GM10266 (cell line): ENCODE measurements at regions not wholly inside any gene's neighbourhood (a gene's known extent, or its start where the extent isn't known, plus 50 kb on each side); places are given as distances from the start of the nearest gene placed in this dataset.
"Not testable (repeated sequence)": the region's sequence is repeated elsewhere in the genome, so short reads cannot be mapped to it uniquely, and the experiment has no call there.

Source experiments
- DNase-seq: peaks from one replicate; pipeline ENCODE4 v3.0.0; 2012; ENCODE audit errors: extremely low spot score
- TF ChIP-seq, protein P1 (sequence below): IDR thresholded peaks from 2 replicates; pipeline ENCODE4 v1.5.1; 2012; ENCODE audit warnings: mild to moderate bottlenecking, low read depth; ENCODE audit not compliant: control insufficient read depth, insufficient read depth; ENCODE audit errors: missing control alignments

DNA sequence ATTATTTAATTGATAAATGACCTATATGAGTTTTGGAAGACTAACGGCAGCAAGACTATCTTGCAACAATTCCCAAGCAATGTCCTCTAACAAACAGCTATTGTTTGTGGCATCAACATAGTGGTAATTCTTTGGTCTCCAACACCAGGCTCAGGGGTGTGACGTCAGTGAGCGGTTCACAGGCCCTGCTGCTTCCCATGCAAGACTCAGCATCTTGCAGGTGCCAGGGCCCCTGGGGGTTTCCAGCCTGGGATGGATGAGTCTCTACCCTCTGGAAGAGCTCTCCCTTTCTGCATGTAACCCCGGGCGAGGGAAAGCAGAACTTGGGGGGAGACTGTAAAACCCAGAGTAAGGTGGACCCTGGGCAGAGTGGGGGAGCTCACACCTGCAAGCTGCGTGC lies 164.7 kb downstream of the ACTR3B start:
- DNase-seq, result no peak
- TF ChIP-seq, protein P1, sequence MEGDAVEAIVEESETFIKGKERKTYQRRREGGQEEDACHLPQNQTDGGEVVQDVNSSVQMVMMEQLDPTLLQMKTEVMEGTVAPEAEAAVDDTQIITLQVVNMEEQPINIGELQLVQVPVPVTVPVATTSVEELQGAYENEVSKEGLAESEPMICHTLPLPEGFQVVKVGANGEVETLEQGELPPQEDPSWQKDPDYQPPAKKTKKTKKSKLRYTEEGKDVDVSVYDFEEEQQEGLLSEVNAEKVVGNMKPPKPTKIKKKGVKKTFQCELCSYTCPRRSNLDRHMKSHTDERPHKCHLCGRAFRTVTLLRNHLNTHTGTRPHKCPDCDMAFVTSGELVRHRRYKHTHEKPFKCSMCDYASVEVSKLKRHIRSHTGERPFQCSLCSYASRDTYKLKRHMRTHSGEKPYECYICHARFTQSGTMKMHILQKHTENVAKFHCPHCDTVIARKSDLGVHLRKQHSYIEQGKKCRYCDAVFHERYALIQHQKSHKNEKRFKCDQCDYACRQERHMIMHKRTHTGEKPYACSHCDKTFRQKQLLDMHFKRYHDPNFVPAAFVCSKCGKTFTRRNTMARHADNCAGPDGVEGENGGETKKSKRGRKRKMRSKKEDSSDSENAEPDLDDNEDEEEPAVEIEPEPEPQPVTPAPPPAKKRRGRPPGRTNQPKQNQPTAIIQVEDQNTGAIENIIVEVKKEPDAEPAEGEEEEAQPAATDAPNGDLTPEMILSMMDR, result no peak

GRCh38 chr7:152924826-152925411 lies 165.4 kb downstream of the ACTR3B start:
- DNase-seq, result no peak
- TF ChIP-seq, protein P1, result no peak

- TF ChIP-seq, protein P1, result no peak
- no peak for DNase-seq
Observed at GRCh38 chr7:152925412-152926147, 166.0 kb downstream of the ACTR3B start.

DNA sequence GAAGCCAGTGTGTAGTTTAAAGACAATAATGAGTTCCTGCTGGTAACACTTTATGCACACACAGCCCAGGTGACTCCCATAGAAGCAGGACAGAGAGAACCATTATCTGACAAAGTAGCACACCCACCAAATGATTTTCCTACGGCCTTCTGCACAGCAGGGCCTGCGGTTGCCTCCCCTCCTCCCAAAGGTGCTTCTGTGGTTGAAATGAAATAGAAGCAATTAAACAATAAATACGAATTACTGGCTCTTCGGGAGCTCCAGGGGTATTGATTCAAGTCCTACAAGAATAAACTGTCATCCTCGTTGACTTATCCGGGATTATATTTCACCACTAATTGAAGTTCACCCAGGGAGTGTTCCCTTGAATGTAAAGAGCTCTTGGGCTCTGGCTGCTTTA lies 172.1 kb downstream of the ACTR3B start:
- TF ChIP-seq, protein P1, result no peak
- no peak for DNase-seq

- no peak for DNase-seq
- TF ChIP-seq, protein P1, result no peak
Observed at GRCh38 chr7:152937282-152937681, 177.7 kb downstream of the ACTR3B start.

DNA sequence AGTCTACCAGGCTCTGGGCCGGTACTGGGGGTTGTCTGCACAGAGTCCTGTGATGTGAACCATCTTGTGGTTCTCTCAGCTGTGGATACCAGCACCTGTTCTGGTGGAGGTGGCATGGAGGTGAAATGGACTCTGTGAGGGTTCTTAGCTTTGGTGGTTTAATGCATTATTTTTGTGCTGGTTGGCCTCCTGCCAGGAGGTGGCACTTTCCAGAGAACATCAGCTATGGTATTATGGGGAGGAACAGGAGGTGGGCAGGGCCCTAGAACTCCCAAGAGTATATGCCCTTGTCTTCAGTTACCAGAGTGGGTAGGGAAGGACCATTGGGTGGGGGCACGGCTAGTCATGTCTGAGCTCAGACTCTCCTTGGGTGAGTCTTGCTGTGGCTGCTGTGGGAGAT lies 187.1 kb downstream of the ACTR3B start:
- DNase-seq, result not testable (repeated sequence)

- TF ChIP-seq, protein P1, result no peak
- no peak for DNase-seq
Observed at GRCh38 chr7:152947686-152948085, 188.1 kb downstream of the ACTR3B start.
